Activated naive CD4-positive, alpha-beta T cell treated with Interleukin-2 at 50 U/mL for 16 hours (primary cell): ENCODE measurements at regions not wholly inside any gene's neighbourhood (a gene's known extent, or its start where the extent isn't known, plus 50 kb on each side); places are given as distances from the start of the nearest gene placed in this dataset.
"Not testable (repeated sequence)": the region's sequence is repeated elsewhere in the genome, so short reads cannot be mapped to it uniquely, and the experiment has no call there.

Experiments used
- DNase-seq: peaks from one replicate; pipeline ENCODE4 v3.0.0-alpha.2; 2020

GRCh38 chr10:9848278-9848677, 1169.4 kb upstream of the CELF2 start:
- no peak for DNase-seq

GRCh38 chr10:9848981-9849380, 1168.7 kb upstream of the CELF2 start:
- DNase-seq: no peak

GRCh38 chr10:9850415-9850814, 1167.3 kb upstream of the CELF2 start:
- DNase-seq: no peak

- no peak for DNase-seq
Measured at GRCh38 chr10:9851808-9852207, 1165.9 kb upstream of the CELF2 start.

- no peak for DNase-seq
Measured at GRCh38 chr10:9853405-9854355, 1164.0 kb upstream of the CELF2 start.

- DNase-seq: not testable (repeated sequence)
Measured at GRCh38 chr10:9855451-9855850, 1162.2 kb upstream of the CELF2 start.

- DNase-seq: no peak
Measured at GRCh38 chr10:9858816-9859215, 1158.9 kb upstream of the CELF2 start.

- DNase-seq: no peak
Measured at GRCh38 chr10:9860045-9860444, 1157.6 kb upstream of the CELF2 start.

GRCh38 chr10:9863559-9864121, 1154.0 kb upstream of the CELF2 start:
- no peak for DNase-seq

- DNase-seq: no peak
Measured at GRCh38 chr10:9868499-9868898, 1149.2 kb upstream of the CELF2 start.

- DNase-seq: no peak
Measured at GRCh38 chr10:9869205-9869604, 1148.5 kb upstream of the CELF2 start.

GRCh38 chr10:9869606-9870176, 1148.0 kb upstream of the CELF2 start:
- DNase-seq: no peak

- DNase-seq: no peak
Measured at GRCh38 chr10:9875353-9875752, 1142.3 kb upstream of the CELF2 start.

- DNase-seq: no peak
Measured at GRCh38 chr10:9877978-9878377, 1139.7 kb upstream of the CELF2 start.

- DNase-seq: no peak
Measured at GRCh38 chr10:9878383-9878782, 1139.3 kb upstream of the CELF2 start.

- no peak for DNase-seq
Measured at GRCh38 chr10:9885761-9886160, 1131.9 kb upstream of the CELF2 start.

- no peak for DNase-seq
Measured at GRCh38 chr10:9886772-9887171, 1130.9 kb upstream of the CELF2 start.

- no peak for DNase-seq
Measured at GRCh38 chr10:9895453-9895852, 1122.2 kb upstream of the CELF2 start.

- DNase-seq: no peak
Measured at GRCh38 chr10:9895981-9896380, 1121.7 kb upstream of the CELF2 start.

GRCh38 chr10:9898633-9899395, 1118.9 kb upstream of the CELF2 start:
- DNase-seq: no peak

GRCh38 chr10:9900751-9901150, 1116.9 kb upstream of the CELF2 start:
- DNase-seq: no peak

- DNase-seq: no peak
Measured at GRCh38 chr10:9901971-9902370, 1115.7 kb upstream of the CELF2 start.

- DNase-seq: no peak
Measured at GRCh38 chr10:9910446-9910845, 1107.2 kb upstream of the CELF2 start.
